H1 (cell line): ENCODE measurements at regions not wholly inside any gene's neighbourhood (a gene's known extent, or its start where the extent isn't known, plus 50 kb on each side); places are given as distances from the start of the nearest gene placed in this dataset.
A peak's percentile ranks its signal among the peaks of the same experiment; 100 is the strongest.

ENCODE experiments used
- CTCF ChIA-PET: fragments of 300-600 bp; sonication (Branson Sonifier 250); formaldehyde crosslinking; loops from one replicate; lab custom pipeline; 2021; ENCODE audit not compliant: partially characterized antibody; lab: Charles Lee
- POLR2A ChIA-PET: fragments of 300-600 bp; sonication (Branson Sonifier 250); formaldehyde crosslinking; loops from one replicate; lab custom pipeline; 2021; ENCODE audit warnings: inconsistent platforms; ENCODE audit not compliant: partially characterized antibody; lab: Charles Lee
- DNase-seq, 2 experiments: peaks; one replicate each; pipeline versions ENCODE4 v3.0.0 to v3.0.0-alpha.2; 2010 to 2022; ENCODE audit warnings: low spot score in 2 of 2, low read depth in 1 of 2, mixed read lengths in 1 of 2
- FAIRE-seq: peaks from 2 replicates; lab custom pipeline; 2011; peaks lifted over from hg19 to GRCh38; lab: Jason Lieb, UNC
- H2AFZ ChIP-seq: 2 replicates; pipeline ENCODE4 v1.8.1; 2012; ENCODE audit warnings: low read length, inconsistent platforms
- H2AK5ac ChIP-seq: 2 replicates; pipeline ENCODE4 v1.6.1; 2013; ENCODE audit warnings: low read depth, low read length
- H2BK120ac ChIP-seq: replicated peaks from 2 replicates; pipeline ENCODE3; 2013; ENCODE audit warnings: low read depth, low read length, inconsistent platforms
- H2BK12ac ChIP-seq: 2 replicates; pipeline ENCODE4 v1.6.1; 2013; ENCODE audit warnings: low read depth, low read length
- H2BK15ac ChIP-seq: 2 replicates; pipeline ENCODE4 v1.6.1; 2013; ENCODE audit warnings: low read length
- H2BK20ac ChIP-seq: 2 replicates; pipeline ENCODE4 v1.6.1; 2013; ENCODE audit warnings: low read length
- H2BK5ac ChIP-seq: 2 replicates; pipeline ENCODE4 v1.6.1; 2013; ENCODE audit warnings: low read depth, low read length
- H3K14ac ChIP-seq: 2 replicates; pipeline ENCODE4 v1.6.1; 2013; ENCODE audit warnings: inconsistent platforms; ENCODE audit not compliant: insufficient read length
- H3K18ac ChIP-seq: 2 replicates; pipeline ENCODE4 v1.6.1; 2013; ENCODE audit warnings: low read length; ENCODE audit errors: extremely low read depth
- H3K23ac ChIP-seq: 2 replicates; pipeline ENCODE4 v1.6.1; 2013; ENCODE audit warnings: inconsistent platforms; ENCODE audit not compliant: insufficient read length
- H3K23me2 ChIP-seq: 2 replicates; pipeline ENCODE4 v1.6.1; 2013; ENCODE audit warnings: low read depth, low read length
- H3K27ac ChIP-seq: 2 replicates; pipeline ENCODE4 v1.6.1; 2011; ENCODE audit warnings: low read depth, low read length, inconsistent platforms
- H3K27me3 ChIP-seq, 4 experiments: replicated peaks in 1 of 4; 1 replicate in 1 of 4; 2 replicates in 3 of 4; pipeline versions ENCODE4 v1.6.1 to v1.8.1; 2011 to 2013; ENCODE audit warnings: low read length in 3 of 4, mild to moderate bottlenecking in 3 of 4, inconsistent platforms in 2 of 4, mixed read lengths in 2 of 4, moderate library complexity in 1 of 4; ENCODE audit not compliant: control insufficient read depth in 3 of 4, insufficient read depth in 3 of 4; ENCODE audit errors: extremely low read depth in 1 of 4
- H3K36me3 ChIP-seq, 4 experiments: 2 replicates each; pipeline versions ENCODE4 v1.6.1 to v1.8.1; 2011 to 2013; ENCODE audit warnings: mild to moderate bottlenecking in 4 of 4, low read length in 3 of 4, moderate library complexity in 2 of 4, control low read depth in 1 of 4, inconsistent platforms in 1 of 4; ENCODE audit not compliant: insufficient read depth in 4 of 4, control insufficient read depth in 2 of 4
- H3K4ac ChIP-seq: replicated peaks from 2 replicates; pipeline ENCODE3; 2013; ENCODE audit warnings: low read length, low read depth, mixed read lengths, inconsistent platforms; ENCODE audit not compliant: insufficient read length
- H3K4me1 ChIP-seq, 4 experiments: replicated peaks in 1 of 4; 1 replicate in 1 of 4; 2 replicates in 3 of 4; pipeline versions ENCODE4 v1.6.1 to v1.8.1; 2011 to 2013; ENCODE audit warnings: low read length in 3 of 4, inconsistent platforms in 2 of 4, mixed read lengths in 1 of 4; ENCODE audit not compliant: insufficient read depth in 4 of 4, control insufficient read depth in 3 of 4
- H3K4me2 ChIP-seq, 2 experiments: 2 replicates each; pipeline versions ENCODE4 v1.6.1 to v1.8.1; 2011 to 2013; ENCODE audit warnings: low read depth in 2 of 2, low read length in 2 of 2, control low read depth in 1 of 2, inconsistent platforms in 1 of 2, mild to moderate bottlenecking in 1 of 2; ENCODE audit not compliant: insufficient read depth in 1 of 2
- H3K4me3 ChIP-seq, 4 experiments: fragments of 200-600, 300-600 bp in 1 of 4; sonication (generic), shearing (Covaris generic), sonication (Bioruptor Twin) in 1 of 4; 2 replicates each; pipeline versions ENCODE4 v1.5.1 to v1.8.1; 2011 to 2016; ENCODE audit warnings: low read length in 4 of 4, low read depth in 3 of 4, control low read depth in 2 of 4, inconsistent platforms in 2 of 4, mild to moderate bottlenecking in 2 of 4, mixed read lengths in 1 of 4, moderate library complexity in 1 of 4; ENCODE audit not compliant: insufficient read depth in 2 of 4; ENCODE audit errors: extremely low read depth in 1 of 4
- H3K56ac ChIP-seq: replicated peaks from 2 replicates; pipeline ENCODE3; 2013; ENCODE audit warnings: low read depth, mild to moderate bottlenecking, mixed read lengths, low read length, inconsistent platforms; ENCODE audit not compliant: insufficient read length
- H3K79me1 ChIP-seq: 2 replicates; pipeline ENCODE4 v1.6.1; 2013; ENCODE audit warnings: low read depth, low read length, control low read depth
- H3K79me2 ChIP-seq, 2 experiments: 2 replicates each; pipeline versions ENCODE4 v1.6.1 to v1.8.1; 2012 to 2013; ENCODE audit warnings: low read length in 2 of 2, mild to moderate bottlenecking in 2 of 2, inconsistent platforms in 1 of 2; ENCODE audit not compliant: insufficient read depth in 2 of 2, control insufficient read depth in 1 of 2
- H3K9ac ChIP-seq, 4 experiments: replicated peaks in 1 of 4; 1 replicate in 1 of 4; 2 replicates in 3 of 4; pipeline versions ENCODE4 v1.6.1 to v1.8.1; 2011 to 2013; ENCODE audit warnings: low read depth in 3 of 4, low read length in 3 of 4, control low read depth in 2 of 4, mild to moderate bottlenecking in 2 of 4, moderate library complexity in 2 of 4, inconsistent platforms in 1 of 4; ENCODE audit errors: extremely low read depth in 1 of 4
- H3K9me3 ChIP-seq, 2 experiments: 2 replicates each; pipeline versions ENCODE4 v1.6.1 to v1.8.1; 2012 to 2013; ENCODE audit warnings: mild to moderate bottlenecking in 2 of 2, moderate library complexity in 2 of 2, control low read depth in 1 of 2, inconsistent platforms in 1 of 2, low read depth in 1 of 2, low read length in 1 of 2, mixed read lengths in 1 of 2; ENCODE audit not compliant: insufficient read depth in 2 of 2
- H4K20me1 ChIP-seq, 2 experiments: replicated peaks in 1 of 2; 2 replicates each; pipeline versions ENCODE3 to v1.8.1; 2011 to 2013; ENCODE audit warnings: inconsistent platforms in 2 of 2, low read length in 2 of 2, mild to moderate bottlenecking in 1 of 2; ENCODE audit not compliant: insufficient read depth in 2 of 2, control insufficient read depth in 1 of 2
- H4K5ac ChIP-seq: 2 replicates; pipeline ENCODE4 v1.6.1; 2013; ENCODE audit warnings: low read length, low read depth, mixed read lengths, inconsistent platforms; ENCODE audit not compliant: insufficient read length
- H4K8ac ChIP-seq: 2 replicates; pipeline ENCODE4 v1.8.0; 2013; ENCODE audit warnings: mild to moderate bottlenecking, moderate library complexity, low read length, inconsistent platforms; ENCODE audit not compliant: insufficient read depth; ENCODE audit errors: extremely low read depth
- H4K91ac ChIP-seq: replicated peaks from 2 replicates; pipeline ENCODE3; 2013; ENCODE audit warnings: low read length, mixed read lengths, inconsistent platforms; ENCODE audit not compliant: insufficient read length
- ATF2 ChIP-seq: IDR thresholded peaks from 2 replicates; pipeline ENCODE4 v1.6.1; 2012; ENCODE audit warnings: low read length, inconsistent platforms
- ATF3 ChIP-seq: IDR thresholded peaks from 2 replicates; pipeline ENCODE4 v1.6.1; 2011; ENCODE audit warnings: low read depth, mild to moderate bottlenecking, low read length; ENCODE audit not compliant: insufficient read depth
- BCL11A ChIP-seq, 2 experiments: IDR thresholded peaks; one replicate each; pipeline ENCODE4 v1.6.1; 2011; ENCODE audit warnings: low read depth in 2 of 2, low read length in 2 of 2, mild to moderate bottlenecking in 2 of 2
- BRCA1 ChIP-seq: IDR thresholded peaks from 2 replicates; pipeline ENCODE4 v1.6.1; 2012; ENCODE audit warnings: low read depth, low read length, improper control_type of control experiment
- EGR1 ChIP-seq: IDR thresholded peaks from 2 replicates; pipeline ENCODE4 v1.6.1; 2011; ENCODE audit warnings: low read depth, low read length, borderline replicate concordance
- JUND ChIP-seq: IDR thresholded peaks from 2 replicates; pipeline ENCODE4 v1.6.1; 2011; ENCODE audit warnings: mild to moderate bottlenecking, improper control_type of control experiment, low read length
- KDM1A ChIP-seq: fragments of 200-600, 300-600 bp; sonication (generic); IDR thresholded peaks from 2 replicates; pipeline ENCODE4 v1.7.1; 2016; ENCODE audit warnings: mild to moderate bottlenecking, low read length, borderline replicate concordance
- POLR2AphosphoS5 ChIP-seq: IDR thresholded peaks from 2 replicates; pipeline ENCODE4 v1.6.1; 2011; ENCODE audit warnings: low read depth, low read length
- SAP30 ChIP-seq: fragments of 300-600 bp; sonication (generic); IDR thresholded peaks from 2 replicates; pipeline ENCODE4 v1.7.1; 2012; ENCODE audit warnings: low read length, moderate library complexity, mild to moderate bottlenecking, inconsistent platforms; ENCODE audit not compliant: insufficient read depth, insufficient replicate concordance
- SIN3A ChIP-seq, 2 experiments: IDR thresholded peaks in 1 of 2; conservative IDR thresholded peaks in 1 of 2; 2 replicates each; pipeline ENCODE4 v1.6.1; 2011 to 2012; ENCODE audit warnings: low read length in 2 of 2, improper control_type of control experiment in 1 of 2, low read depth in 1 of 2, mild to moderate bottlenecking in 1 of 2
- SIRT6 ChIP-seq: IDR thresholded peaks from one replicate; pipeline ENCODE4 v1.7.1; 2012; ENCODE audit warnings: low read length, inconsistent platforms
- SIX5 ChIP-seq: IDR thresholded peaks from 2 replicates; pipeline ENCODE4 v1.6.1; 2011; ENCODE audit warnings: mild to moderate bottlenecking, low read depth, low read length
- SP1 ChIP-seq: IDR thresholded peaks from 2 replicates; pipeline ENCODE4 v1.6.1; 2011; ENCODE audit warnings: low read depth, low read length
- WGBS, 2 experiments: shearing (Covaris generic) in 1 of 2; methylation state at CpG; one replicate each; pipeline versions ENCODE4 v1.1.6 to v1.1.7; 2013 to 2015; ENCODE audit warnings: low lambda C conversion rate in 2 of 2, mixed read lengths in 2 of 2, inconsistent platforms in 1 of 2, low coverage in 1 of 2, missing lambda C conversion rate in 1 of 2; ENCODE audit not compliant: insufficient replicate concordance in 2 of 2, insufficient coverage in 1 of 2, insufficient read length in 1 of 2; ENCODE audit errors: extremely low coverage in 1 of 2, missing lambda C conversion rate in 1 of 2; 5-methylcytosine and 5-hydroxymethylcytosine counted together

- Histone ChIP-seq H3K23ac (no peak overlapping the region), H2AK5ac (no peak overlapping the region), H4K5ac (no peak overlapping the region), H2BK5ac (no peak overlapping the region), H4K20me1 (no peaks in the 10 kb centered on the region), H3K23me2 (no peaks in the 10 kb centered on the region), H3K56ac (no peak overlapping the region), H3K9me3 (no peaks in the 10 kb centered on the region), H2AFZ (no peak overlapping the region), H2BK20ac (no peak overlapping the region), H3K36me3 (no peaks in the 10 kb centered on the region), H4K91ac (peak overlapping the region; percentile 83), H3K4me1 (peaks cover 0 to 2% (median 0%) of the 10 kb centered on the region in 4 experiments; a peak in 1 of 7 replicates), H4K8ac (0 out of 2 replicates have a peak overlapping the region, but pooled peaks have one; percentile 3), H3K4ac (no peak overlapping the region), H3K4me3 (no peak overlapping the region), H3K4me2 (no peak overlapping the region), H3K14ac (no peak overlapping the region), H2BK12ac (peak overlapping the region; percentile 31; the same call in 1 of the 2 replicates), H3K79me2 (no peaks in the 10 kb centered on the region), H3K27me3 (no peaks in the 10 kb centered on the region), H3K79me1 (no peaks in the 10 kb centered on the region), H2BK120ac (no peak overlapping the region), H2BK15ac (no peak overlapping the region), H3K18ac (no peak overlapping the region; the same call in 1 of the 2 replicates), H3K27ac (no peak overlapping the region), H3K9ac (no peak overlapping the region)
- CTCF ChIA-PET = interaction anchor here (0.8 to 1.5 kb wide), 3 partner anchors 11 to 560 kb away, joined by 3 to 4 read pairs (median 3); no protein-coding TSS in a partner anchor
- POLR2A ChIA-PET = no interaction called here
- no peak for FAIRE-seq
- no peak for DNase-seq
- WGBS, 2 experiments = 82% methylated on average over 16 of the region's 16 CpGs; no CpG with 5 or more reads in 1 of the 2 experiments
- no peak for TF ChIP-seq JUND
- TF ChIP-seq SIRT6 = no peak
- TF ChIP-seq SIN3A (conservative IDR thresholded peaks at IDR 0.05 in 1 of 2, IDR thresholded peaks at IDR 0.05 in 1 of 2; ENCODE audit: low read depth in 1 of 2, low read length in 2 of 2) = no peak
- TF ChIP-seq POLR2AphosphoS5 = no peak
- TF ChIP-seq BRCA1 = no peak
- TF ChIP-seq SP1 = no peak
- no peak for TF ChIP-seq ATF2
- no peak for TF ChIP-seq SIX5
- TF ChIP-seq BCL11A (IDR thresholded peaks at IDR 0.05; ENCODE audit: low read depth in 2 of 2, low read length in 2 of 2) = no peak
- no peak for TF ChIP-seq SAP30
- no peak for TF ChIP-seq KDM1A
- TF ChIP-seq EGR1 = no peak
- no peak for TF ChIP-seq ATF3
These were observed 140.8 kb downstream of the IRX1 start for GRCh38 chr5:3736466-3736865.
